Endometrium (tissue), 2 donors: ENCODE measurements at regions not wholly inside any gene's neighbourhood (a gene's known extent, or its start where the extent isn't known, plus 50 kb on each side); places are given as distances from the start of the nearest gene placed in this dataset.

Experiments used
- FAIRE-seq: peaks from 2 replicates; lab custom pipeline; 2012; peaks lifted over from hg19 to GRCh38; lab: Jason Lieb, UNC
- donor health status: control.
- donor health status: control.

DNA sequence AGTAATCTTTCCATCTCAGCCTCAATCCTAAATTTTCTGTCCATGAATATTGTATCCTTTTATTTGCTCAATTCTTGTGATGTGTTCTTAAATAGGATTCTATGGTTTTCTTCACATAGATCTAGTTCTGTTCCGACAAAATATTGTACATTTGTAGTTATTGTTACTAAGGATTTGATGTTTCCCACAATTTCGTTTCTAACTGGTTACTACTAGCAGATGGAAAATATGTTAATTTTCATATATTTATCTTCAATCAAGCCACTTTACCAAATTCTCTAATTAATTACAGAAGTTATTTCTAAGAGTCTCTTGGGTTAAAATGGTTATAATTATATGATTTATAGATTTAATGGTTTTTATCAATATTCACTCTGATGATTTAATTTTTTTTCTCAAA lies 60.3 kb downstream of the SEC61B start:
- FAIRE-seq, result no peak

- FAIRE-seq, result no peak
Observed at GRCh38 chr9:99285965-99286364, 63.9 kb downstream of the SEC61B start.

DNA sequence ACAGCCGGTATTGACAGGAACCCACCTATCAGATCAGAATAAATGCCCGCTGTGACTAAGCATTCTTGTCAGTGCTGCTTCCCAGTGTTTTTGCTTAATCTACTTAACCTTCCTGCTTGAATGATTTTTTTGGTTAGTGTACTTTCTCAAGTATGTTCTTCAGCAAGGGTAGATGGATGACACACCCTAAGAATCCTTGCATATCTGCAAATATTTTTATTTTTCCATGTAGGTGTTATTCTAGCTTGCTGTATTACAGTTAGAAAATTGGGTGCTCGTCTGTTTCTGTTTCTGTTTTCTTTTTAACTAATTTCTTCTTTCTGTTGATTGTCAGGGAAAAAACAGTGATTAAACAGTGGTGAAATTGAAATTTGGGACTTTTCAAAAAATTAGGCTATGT lies 64.5 kb downstream of the SEC61B start:
- no peak for FAIRE-seq

GRCh38 chr9:99287641-99288040 lies 65.6 kb downstream of the SEC61B start:
- no peak for FAIRE-seq

DNA sequence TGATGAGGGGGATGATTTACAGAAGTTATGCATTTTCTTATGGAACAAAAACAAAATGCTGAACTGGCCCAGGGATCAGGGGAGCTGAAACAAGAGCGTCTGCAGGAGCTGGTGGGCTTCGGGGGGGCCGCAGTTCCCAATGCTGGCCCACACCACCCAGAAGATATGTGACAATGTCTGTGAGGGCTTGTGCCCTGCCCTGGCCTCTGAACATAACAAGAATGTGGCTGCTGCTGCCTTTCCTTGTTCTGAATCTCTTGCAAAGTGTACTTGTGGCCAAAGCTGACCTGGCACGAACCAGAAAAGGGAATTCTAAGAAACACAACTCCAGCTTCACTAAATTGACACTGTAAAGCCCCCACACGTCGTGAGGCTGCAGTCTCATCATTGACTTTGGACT lies 66.7 kb downstream of the SEC61B start:
- no peak for FAIRE-seq

GRCh38 chr9:99294850-99295461 lies 72.9 kb downstream of the SEC61B start:
- no peak for FAIRE-seq

GRCh38 chr9:99296291-99296951 lies 74.3 kb downstream of the SEC61B start:
- FAIRE-seq, result no peak

- FAIRE-seq, result no peak
Observed at GRCh38 chr9:99298614-99299013, 76.5 kb downstream of the SEC61B start.

DNA sequence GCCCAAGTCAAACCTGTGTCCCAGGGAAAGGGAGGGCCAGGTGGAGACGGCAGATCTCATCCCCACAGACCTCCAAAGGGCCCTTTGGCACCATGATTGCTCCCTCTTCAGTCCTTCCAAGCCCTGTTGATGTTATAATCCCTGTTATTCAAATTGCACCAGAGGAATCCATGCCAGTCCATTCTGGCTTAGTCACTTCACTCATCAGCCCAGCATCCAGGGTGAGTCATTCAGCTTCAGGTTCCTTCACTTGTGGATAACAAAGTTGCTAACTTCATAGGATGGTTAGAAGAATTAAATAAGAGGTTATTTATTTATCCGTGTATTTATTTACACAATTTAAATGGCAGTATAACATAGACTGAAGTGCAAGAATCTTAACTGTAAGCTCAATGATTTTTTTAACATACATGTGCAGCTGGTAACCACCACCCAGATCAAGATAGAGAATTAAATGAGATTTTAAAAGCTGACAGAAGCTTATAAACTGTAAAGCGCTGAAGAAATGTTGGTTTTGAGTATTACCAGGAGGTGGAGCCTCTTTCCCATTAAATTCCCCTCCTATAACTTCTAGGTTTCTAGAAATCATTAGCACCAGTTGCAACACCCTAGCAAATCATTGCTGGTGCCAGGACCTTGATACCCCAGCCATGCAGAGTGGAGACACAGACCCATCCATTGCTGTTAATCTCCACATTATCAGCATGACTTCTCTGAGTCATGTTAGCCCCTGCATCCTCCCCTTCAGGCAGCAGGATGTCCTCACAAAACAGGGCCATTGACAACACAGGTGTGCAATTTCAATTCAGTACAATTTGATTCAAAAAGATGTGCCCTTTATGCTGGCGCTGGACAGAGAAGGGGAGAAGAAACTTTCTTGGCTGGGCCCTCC lies 77.4 kb downstream of the SEC61B start:
- FAIRE-seq, result no peak

GRCh38 chr9:99300103-99300439 lies 78.0 kb downstream of the SEC61B start:
- no peak for FAIRE-seq

- no peak for FAIRE-seq
Observed at GRCh38 chr9:99300603-99301002, 78.5 kb downstream of the SEC61B start.

GRCh38 chr9:99303177-99303576 lies 81.1 kb downstream of the SEC61B start:
- no peak for FAIRE-seq

DNA sequence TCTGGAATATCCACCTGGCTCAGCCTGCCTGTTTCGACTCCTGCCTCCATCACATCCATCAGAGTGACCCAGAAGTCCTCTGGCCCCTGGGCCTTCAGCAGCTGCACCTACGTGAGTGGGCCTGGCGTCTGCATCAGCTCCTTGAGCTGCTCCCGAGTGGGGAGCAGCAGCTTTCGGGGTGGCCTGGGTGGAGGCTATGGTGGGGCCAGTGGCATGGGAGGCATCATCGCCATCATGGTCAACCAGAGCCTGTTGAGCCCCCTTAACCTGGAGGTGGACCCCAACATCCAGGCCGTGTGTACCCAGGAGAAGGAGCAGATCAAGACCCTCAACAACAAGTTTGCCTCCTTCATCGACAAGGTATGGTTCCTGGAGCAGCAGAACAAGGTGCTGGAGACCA lies 83.0 kb downstream of the SEC61B start:
- FAIRE-seq, result no peak

DNA sequence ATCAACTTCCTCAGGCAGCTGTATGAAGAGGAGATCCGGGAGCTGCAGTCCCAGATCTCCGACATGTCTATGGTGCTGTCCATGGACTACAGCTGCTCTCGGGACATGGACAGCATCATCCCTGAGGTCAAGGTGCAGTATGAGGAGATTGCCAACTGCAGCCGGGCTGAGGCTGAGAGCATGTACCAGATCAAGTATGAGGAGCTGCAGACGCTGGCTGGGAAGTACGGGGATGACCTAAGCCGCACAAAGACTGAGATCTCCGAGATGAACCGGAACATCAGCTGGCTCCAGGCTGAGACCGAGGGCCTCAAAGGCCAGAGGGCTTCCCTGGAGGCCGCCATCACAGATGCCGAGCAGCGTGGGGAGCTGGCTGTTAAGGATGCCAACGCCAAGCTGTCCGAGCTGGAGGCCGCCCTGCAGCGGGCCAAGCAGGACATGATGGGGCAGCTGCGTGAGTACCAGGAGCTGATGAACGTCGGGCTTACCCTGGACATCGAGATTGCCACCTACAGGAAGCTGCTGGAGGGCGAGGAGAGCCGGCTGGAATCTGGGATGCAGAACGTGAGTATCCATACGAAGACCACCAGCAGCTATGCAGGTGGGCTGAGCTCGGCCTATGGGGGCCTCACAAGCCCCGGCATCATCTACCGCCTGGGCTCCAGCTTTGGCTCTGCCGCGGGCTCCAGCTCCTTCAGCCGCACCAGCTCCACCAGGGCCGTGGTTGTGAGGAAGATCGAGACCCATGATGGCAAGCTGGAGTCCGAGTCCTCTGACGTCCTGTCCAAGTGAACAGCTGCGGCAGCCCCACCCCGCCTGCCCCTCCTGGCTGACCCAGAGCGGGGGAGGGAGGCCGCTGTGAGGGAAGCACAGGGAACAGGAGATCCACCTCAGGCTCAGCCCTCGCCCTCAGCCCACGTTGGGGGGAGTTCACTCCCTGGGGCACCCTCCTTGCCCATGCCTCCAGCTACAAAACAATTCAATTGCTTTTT lies 84.0 kb downstream of the SEC61B start:
- FAIRE-seq, result no peak

DNA sequence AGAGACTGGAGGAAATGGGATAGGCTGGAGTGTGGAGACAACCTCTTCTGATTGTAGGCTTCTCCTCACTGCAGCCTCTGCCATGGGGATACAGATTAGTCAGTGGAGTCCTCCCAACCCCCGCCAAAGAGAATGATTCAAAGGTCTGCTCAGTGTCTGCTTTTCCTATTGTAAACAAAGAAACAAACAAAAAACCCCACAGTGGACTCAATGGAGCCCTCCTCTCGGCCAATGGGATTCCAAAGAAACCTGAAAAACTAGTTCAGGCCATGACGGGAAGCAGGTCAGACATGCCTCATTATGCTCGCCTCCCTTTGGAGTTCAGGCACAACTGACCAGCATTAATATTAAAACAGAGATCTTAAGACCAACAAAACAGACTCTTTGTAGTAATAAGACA lies 85.8 kb downstream of the SEC61B start:
- FAIRE-seq, result no peak

DNA sequence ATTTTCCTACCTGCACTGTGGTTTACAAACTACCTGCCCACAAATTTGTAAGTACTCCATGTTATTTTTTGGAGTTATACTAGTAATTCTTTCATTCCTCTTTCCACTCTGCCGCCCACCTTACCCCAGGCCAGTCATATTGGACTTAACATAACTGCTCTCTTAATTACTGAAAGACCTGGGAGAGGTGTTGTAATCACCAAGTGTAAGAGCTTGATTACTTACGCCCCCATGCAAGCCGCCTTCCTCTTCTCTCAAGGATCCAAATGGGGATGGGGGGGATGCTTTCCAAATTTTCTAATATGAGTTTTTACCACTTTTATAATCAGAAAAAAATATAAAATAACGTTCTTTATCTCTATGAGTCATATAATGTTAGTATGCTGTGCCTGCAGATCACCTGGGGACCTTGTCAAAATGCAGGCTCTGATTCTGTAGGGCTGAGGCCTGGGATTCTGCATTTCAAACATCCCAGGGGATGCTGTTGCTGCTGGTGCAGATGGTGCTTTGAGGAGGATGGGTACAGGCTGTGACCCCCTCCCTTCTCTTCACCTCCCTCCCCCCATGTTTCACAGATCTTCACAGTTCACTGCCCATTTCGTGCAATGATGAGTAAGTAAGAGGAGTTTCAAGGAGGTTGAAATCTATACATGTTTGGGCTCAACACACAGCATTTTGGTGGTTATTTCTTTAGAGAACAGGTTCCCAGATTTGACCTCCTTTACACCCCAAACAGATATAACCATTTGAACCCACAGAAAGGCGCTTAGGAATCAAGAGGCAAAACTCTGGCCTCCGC lies 87.3 kb downstream of the SEC61B start:
- FAIRE-seq, result no peak

- FAIRE-seq, result no peak
Observed at GRCh38 chr9:99312736-99313135, 90.7 kb downstream of the SEC61B start.

GRCh38 chr9:99319048-99319447 lies 97.0 kb downstream of the SEC61B start:
- no peak for FAIRE-seq

- FAIRE-seq, result no peak
Observed at GRCh38 chr9:99322299-99322698, 100.2 kb downstream of the SEC61B start.

DNA sequence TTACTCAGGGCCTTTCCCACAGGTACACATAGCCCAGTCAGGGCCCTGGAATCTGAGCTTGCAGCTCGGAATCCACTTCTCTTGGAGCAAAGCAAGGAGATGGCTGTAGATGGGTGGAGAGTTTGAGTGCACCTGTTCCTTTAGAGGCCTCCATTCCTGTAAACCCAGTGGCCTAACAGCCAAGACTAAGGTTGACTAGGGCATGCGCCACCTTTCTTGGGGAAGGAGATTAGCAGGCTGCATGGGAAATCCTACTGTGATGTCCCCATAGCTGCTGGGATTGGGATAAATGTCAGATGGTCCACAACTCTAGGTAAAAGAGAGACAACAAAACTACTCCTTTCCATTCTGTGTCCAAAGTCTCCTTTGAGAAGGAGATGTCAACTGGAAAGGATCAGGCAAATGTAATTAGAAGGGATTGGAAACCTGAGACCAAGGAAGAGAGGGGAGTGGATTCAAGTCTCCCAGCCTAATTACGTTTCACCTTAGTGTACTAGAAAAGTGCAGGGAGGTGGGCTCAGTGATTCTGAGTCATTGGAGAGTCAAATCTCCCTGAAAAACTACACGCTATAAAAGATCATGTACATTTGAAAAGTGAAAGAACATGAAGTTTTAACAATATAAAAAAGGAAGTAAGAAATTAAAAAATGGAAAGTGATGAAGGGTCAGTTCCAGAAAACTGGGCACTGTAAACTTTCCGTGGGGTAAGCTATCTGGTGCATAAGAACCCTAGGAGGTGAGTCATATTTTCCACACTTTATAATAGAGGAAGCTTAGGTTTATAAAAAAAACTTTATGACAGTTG lies 104.2 kb downstream of the SEC61B start:
- no peak for FAIRE-seq

- FAIRE-seq, result no peak
Observed at GRCh38 chr9:99326917-99327189, 104.8 kb downstream of the SEC61B start.
